Medulla oblongata (tissue), 1 donor: ENCODE measurements at regions not wholly inside any gene's neighbourhood (a gene's known extent, or its start where the extent isn't known, plus 50 kb on each side); places are given as distances from the start of the nearest gene placed in this dataset.
"Not testable (repeated sequence)": the region's sequence is repeated elsewhere in the genome, so short reads cannot be mapped to it uniquely, and the experiment has no call there.

Experiments used
- DNase-seq: peaks from one replicate; pipeline ENCODE4 v3.0.0-alpha.2; 2015; ENCODE audit errors: extremely low spot score

GRCh38 chr21:35504277-35504676 lies 455.2 kb upstream of the RUNX1 start:
- no peak for DNase-seq

- peak; percentile 43 for DNase-seq
Observed at GRCh38 chr21:35503671-35504070, 454.6 kb upstream of the RUNX1 start.

GRCh38 chr21:35502821-35503220 lies 453.7 kb upstream of the RUNX1 start:
- DNase-seq, result no peak

- not testable (repeated sequence) for DNase-seq
Observed at GRCh38 chr21:35497522-35497921, 448.4 kb upstream of the RUNX1 start.

- DNase-seq, result peak; percentile 72
Observed at GRCh38 chr21:35491920-35492678, 443.0 kb upstream of the RUNX1 start.

- no peak for DNase-seq
Observed at GRCh38 chr21:35491114-35491513, 442.0 kb upstream of the RUNX1 start.

GRCh38 chr21:35489389-35489980 lies 440.4 kb upstream of the RUNX1 start:
- no peak for DNase-seq

GRCh38 chr21:35488946-35489345 lies 439.8 kb upstream of the RUNX1 start:
- no peak for DNase-seq

GRCh38 chr21:35485364-35485763 lies 436.3 kb upstream of the RUNX1 start:
- no peak for DNase-seq

GRCh38 chr21:35484851-35485250 lies 435.7 kb upstream of the RUNX1 start:
- no peak for DNase-seq

- no peak for DNase-seq
Observed at GRCh38 chr21:35484032-35484431, 434.9 kb upstream of the RUNX1 start.

GRCh38 chr21:35482933-35483662 lies 434.0 kb upstream of the RUNX1 start:
- DNase-seq, result no peak

GRCh38 chr21:35482096-35482495 lies 433.0 kb upstream of the RUNX1 start:
- DNase-seq, result no peak

- no peak for DNase-seq
Observed at GRCh38 chr21:35481005-35481404, 431.9 kb upstream of the RUNX1 start.

- DNase-seq, result no peak
Observed at GRCh38 chr21:35479529-35479928, 430.4 kb upstream of the RUNX1 start.

GRCh38 chr21:35479065-35479448 lies 430.0 kb upstream of the RUNX1 start:
- DNase-seq, result no peak

GRCh38 chr21:35478161-35479064 lies 429.3 kb upstream of the RUNX1 start:
- peak; percentile 65 for DNase-seq

- no peak for DNase-seq
Observed at GRCh38 chr21:35477622-35478021, 428.5 kb upstream of the RUNX1 start.

- DNase-seq, result no peak
Observed at GRCh38 chr21:35476621-35477395, 427.7 kb upstream of the RUNX1 start.

GRCh38 chr21:35475762-35476161 lies 426.7 kb upstream of the RUNX1 start:
- peak; percentile 45 for DNase-seq

GRCh38 chr21:35475009-35475408 lies 425.9 kb upstream of the RUNX1 start:
- DNase-seq, result peak; percentile 72
